ENCODE measurements at regions not wholly inside any gene's neighbourhood (a gene's known extent, or its start where the extent isn't known, plus 50 kb on each side); places are given as distances from the start of the nearest gene placed in this dataset.

- TF ChIP-seq CTCF (IDR thresholded peaks at IDR 0.05; ENCODE audit: borderline replicate concordance, insufficient read depth, low read depth, low read length): no peak
Observed at GRCh38 chr4:4664234-4664633, 122.4 kb upstream of the STX18 start.

DNA sequence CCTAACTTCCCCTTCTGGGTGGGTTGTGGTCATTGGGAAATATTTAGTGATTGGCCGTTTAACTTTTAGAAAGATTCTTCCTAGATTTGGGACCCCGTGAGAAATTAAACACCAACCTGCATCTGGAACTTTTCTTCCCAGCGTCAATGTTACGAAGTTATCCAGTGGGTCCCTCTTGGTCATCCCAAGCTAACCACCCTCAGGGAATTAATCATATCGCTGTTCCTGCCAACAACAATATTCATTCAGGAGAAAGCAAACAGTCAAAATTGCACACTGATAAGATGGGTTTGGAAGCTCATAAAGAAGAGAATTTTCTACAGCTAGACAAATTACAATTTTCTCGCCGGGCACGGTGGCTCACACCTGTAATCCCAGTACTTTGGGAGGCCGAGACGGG, 121.2 kb upstream of the STX18 start:
- no peak for TF ChIP-seq CTCF (IDR thresholded peaks at IDR 0.05; ENCODE audit: borderline replicate concordance, insufficient read depth, low read depth, low read length)
- H3K4me3 ChIP-seq (ENCODE audit: low read depth, low read length): no peak overlapping the region

More at GRCh38 chr4:4664234-4664633, 122.4 kb upstream of the STX18 start:
- no peak overlapping the region for H3K4me3 ChIP-seq (ENCODE audit: low read depth, low read length)

- H3K4me3 ChIP-seq (ENCODE audit: low read depth, low read length): no peak overlapping the region
- TF ChIP-seq CTCF (IDR thresholded peaks at IDR 0.05; ENCODE audit: borderline replicate concordance, insufficient read depth, low read depth, low read length): no peak
Observed at GRCh38 chr4:4662230-4662629, 120.4 kb upstream of the STX18 start.

DNA sequence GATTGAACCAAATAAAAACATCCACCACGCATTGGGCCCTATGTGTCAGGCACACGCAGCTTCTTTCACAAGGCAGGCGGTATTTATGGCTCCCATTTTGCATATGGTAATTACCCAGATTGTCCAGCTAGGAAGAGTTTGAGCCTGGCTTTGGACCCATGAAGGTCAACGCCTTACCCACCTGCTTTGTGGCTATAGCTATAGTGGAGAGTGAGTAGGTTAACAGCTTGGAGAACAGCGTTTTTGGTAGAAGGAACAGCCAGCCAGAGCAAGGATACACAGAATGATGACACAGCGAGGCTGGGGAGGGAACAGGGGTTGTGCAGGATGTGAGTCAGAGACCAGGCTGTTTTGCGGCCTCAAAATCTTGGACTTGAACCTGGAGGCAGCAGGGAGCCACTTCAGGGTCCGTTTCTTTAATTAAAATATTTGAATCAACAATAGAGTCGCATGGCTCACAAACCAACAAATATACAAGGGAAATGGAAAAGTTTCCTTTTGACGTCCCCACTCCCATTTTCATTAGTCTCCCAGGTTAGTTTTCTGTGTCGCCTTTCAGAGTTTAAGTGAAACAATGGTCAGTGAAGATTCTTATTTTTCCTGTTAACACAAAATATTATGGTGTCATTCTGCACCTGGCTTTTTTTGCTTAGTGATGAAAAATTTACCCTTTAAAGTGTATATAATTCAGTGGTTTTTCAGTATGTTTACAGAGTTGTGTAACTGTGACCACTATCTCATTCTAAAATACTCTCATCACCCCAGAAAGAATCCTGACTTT, 118.2 kb upstream of the STX18 start:
- TF ChIP-seq CTCF (IDR thresholded peaks at IDR 0.05; ENCODE audit: borderline replicate concordance, insufficient read depth, low read depth, low read length): no peak
- H3K4me3 ChIP-seq (ENCODE audit: low read depth, low read length): no peak overlapping the region

- H3K4me3 ChIP-seq (ENCODE audit: low read depth, low read length): no peak overlapping the region
- no peak for TF ChIP-seq CTCF (IDR thresholded peaks at IDR 0.05; ENCODE audit: borderline replicate concordance, insufficient read depth, low read depth, low read length)
Observed at GRCh38 chr4:4658052-4658451, 116.2 kb upstream of the STX18 start.

GRCh38 chr4:4656977-4657376, 115.1 kb upstream of the STX18 start:
- TF ChIP-seq CTCF (IDR thresholded peaks at IDR 0.05; ENCODE audit: borderline replicate concordance, insufficient read depth, low read depth, low read length): no peak
- H3K4me3 ChIP-seq (ENCODE audit: low read depth, low read length): no peak overlapping the region

DNA sequence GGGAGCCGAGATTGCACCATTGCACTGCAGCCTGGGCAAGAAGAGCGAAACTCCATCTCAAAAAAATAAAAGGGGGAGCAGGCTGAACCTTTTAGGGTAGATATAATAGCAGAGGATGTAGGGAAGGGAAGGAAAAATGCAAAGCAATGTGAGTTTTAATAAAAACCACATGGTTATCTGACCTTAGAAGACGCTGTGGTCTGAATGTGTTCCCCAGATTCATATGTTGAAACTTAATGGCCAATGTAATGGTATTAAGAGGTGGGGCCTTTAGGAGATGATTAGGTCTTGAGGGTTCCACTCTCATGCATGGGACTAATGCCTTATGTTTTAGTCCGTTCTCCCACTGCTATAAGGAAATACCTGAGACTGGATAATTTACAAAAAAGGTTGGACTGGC, 114.1 kb upstream of the STX18 start:
- TF ChIP-seq CTCF (IDR thresholded peaks at IDR 0.05; ENCODE audit: borderline replicate concordance, insufficient read depth, low read depth, low read length): no peak
- no peak overlapping the region for H3K4me3 ChIP-seq (ENCODE audit: low read depth, low read length)

All from GM12875 (cell line).